EL (cell line): ENCODE measurements at regions not wholly inside any gene's neighbourhood (a gene's known extent, or its start where the extent isn't known, plus 50 kb on each side); places are given as distances from the start of the nearest gene placed in this dataset.

Experiments used
- DNase-seq: peaks from one replicate; pipeline ENCODE4 v3.0.0-alpha.2; 2016

GRCh38 chr14:71690478-71690877 lies 241.8 kb upstream of the RGS6 start:
- no peak for DNase-seq

- DNase-seq: peak; percentile 74
Measured at GRCh38 chr14:71692496-71692895, 239.7 kb upstream of the RGS6 start.

- DNase-seq: peak; percentile 69
Measured at GRCh38 chr14:71693381-71693780, 238.8 kb upstream of the RGS6 start.

GRCh38 chr14:71694591-71695530 lies 237.4 kb upstream of the RGS6 start:
- no peak for DNase-seq

GRCh38 chr14:71695611-71696350 lies 236.4 kb upstream of the RGS6 start:
- DNase-seq: no peak

- DNase-seq: no peak
Measured at GRCh38 chr14:71698027-71698426, 234.2 kb upstream of the RGS6 start.

GRCh38 chr14:71698673-71699072 lies 233.6 kb upstream of the RGS6 start:
- no peak for DNase-seq

GRCh38 chr14:71701990-71702389 lies 230.2 kb upstream of the RGS6 start:
- DNase-seq: no peak

GRCh38 chr14:71702786-71703185 lies 229.4 kb upstream of the RGS6 start:
- DNase-seq: no peak

GRCh38 chr14:71703477-71703876 lies 228.8 kb upstream of the RGS6 start:
- DNase-seq: no peak

- DNase-seq: no peak
Measured at GRCh38 chr14:71704210-71704609, 228.0 kb upstream of the RGS6 start.

- peak; percentile 21 for DNase-seq
Measured at GRCh38 chr14:71705460-71705859, 226.8 kb upstream of the RGS6 start.

- no peak for DNase-seq
Measured at GRCh38 chr14:71709076-71709475, 223.2 kb upstream of the RGS6 start.

- DNase-seq: no peak
Measured at GRCh38 chr14:71709987-71710386, 222.2 kb upstream of the RGS6 start.

- DNase-seq: peak; percentile 21
Measured at GRCh38 chr14:71711125-71711524, 221.1 kb upstream of the RGS6 start.

- DNase-seq: peak; percentile 91
Measured at GRCh38 chr14:71711619-71712018, 220.6 kb upstream of the RGS6 start.

GRCh38 chr14:71712478-71712877 lies 219.8 kb upstream of the RGS6 start:
- no peak for DNase-seq

- DNase-seq: peak; percentile 39
Measured at GRCh38 chr14:71713016-71713415, 219.2 kb upstream of the RGS6 start.

GRCh38 chr14:71713451-71713850 lies 218.8 kb upstream of the RGS6 start:
- peak; percentile 28 for DNase-seq

GRCh38 chr14:71714225-71714624 lies 218.0 kb upstream of the RGS6 start:
- peak; percentile 94 for DNase-seq

GRCh38 chr14:71716041-71716772 lies 216.0 kb upstream of the RGS6 start:
- DNase-seq: peak; percentile 89

GRCh38 chr14:71720978-71721624 lies 211.1 kb upstream of the RGS6 start:
- peak; percentile 80 for DNase-seq

- DNase-seq: no peak
Measured at GRCh38 chr14:71721791-71722190, 210.4 kb upstream of the RGS6 start.
